BLaER1 (cell line): ENCODE measurements at regions not wholly inside any gene's neighbourhood (a gene's known extent, or its start where the extent isn't known, plus 50 kb on each side); places are given as distances from the start of the nearest gene placed in this dataset.

Source experiments
- H3K27ac ChIP-seq: shearing (Covaris generic); formaldehyde crosslinking; 2 replicates; pipeline ENCODE4 v1.8.1; 2022
- H3K27me3 ChIP-seq: shearing (Covaris generic); formaldehyde crosslinking; 2 replicates; pipeline ENCODE4 v1.8.1; 2022
- H3K36me3 ChIP-seq: shearing (Covaris generic); formaldehyde crosslinking; 2 replicates; pipeline ENCODE4 v1.8.1; 2022
- H3K4me1 ChIP-seq: shearing (Covaris generic); formaldehyde crosslinking; 2 replicates; pipeline ENCODE4 v1.8.1; 2022
- H3K4me2 ChIP-seq: shearing (Covaris generic); formaldehyde crosslinking; 2 replicates; pipeline ENCODE4 v1.8.1; 2022
- H3K4me3 ChIP-seq: shearing (Covaris generic); formaldehyde crosslinking; 2 replicates; pipeline ENCODE4 v1.8.1; 2022
- H3K9ac ChIP-seq: shearing (Covaris generic); formaldehyde crosslinking; 2 replicates; pipeline ENCODE4 v1.8.1; 2022
- H3K9me3 ChIP-seq: shearing (Covaris generic); formaldehyde crosslinking; 2 replicates; pipeline ENCODE4 v1.8.1; 2022
- H4K20me1 ChIP-seq: shearing (Covaris generic); formaldehyde crosslinking; 2 replicates; pipeline ENCODE4 v1.8.1; 2022
- Cebpa-rat ChIP-seq: shearing (Covaris generic); IDR thresholded peaks from 2 replicates; pipeline ENCODE4 v1.8.1; 2022

- Histone ChIP-seq H3K4me2 (no peak overlapping the region), H3K4me1 (no peaks in the 10 kb centered on the region), H3K4me3 (no peak overlapping the region), H4K20me1 (no peaks in the 10 kb centered on the region; the same call in 1 of the 2 replicates), H3K27me3 (peaks cover 91% of the 10 kb centered on the region), H3K9ac (no peak overlapping the region), H3K27ac (no peak overlapping the region), H3K9me3 (no peaks in the 10 kb centered on the region), H3K36me3 (no peaks in the 10 kb centered on the region)
- TF ChIP-seq Cebpa-rat: no peak
Observed at GRCh38 chrX:25601323-25601722, 536.8 kb upstream of the MAGEB18 start.

DNA sequence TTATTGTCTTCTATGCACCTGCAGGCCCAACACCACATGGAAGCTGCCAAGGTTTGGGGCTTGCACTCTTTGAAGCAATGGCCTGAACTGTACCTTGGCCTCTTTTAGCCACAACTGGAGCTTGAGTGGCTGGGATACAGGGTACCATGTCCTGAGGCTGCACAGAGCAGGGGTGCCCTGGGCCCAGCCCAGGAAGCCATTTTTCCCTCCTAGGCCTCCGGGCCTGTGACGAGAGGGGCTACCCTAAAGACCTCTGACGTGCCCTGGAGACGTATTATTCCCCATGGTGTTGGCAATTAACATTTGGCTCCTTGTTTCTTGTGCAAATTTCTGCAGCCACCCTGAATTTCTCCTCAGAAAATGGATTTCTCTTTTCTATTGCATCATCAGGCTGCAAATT is 519.9 kb upstream of the MAGEB18 start:
- Histone ChIP-seq H3K4me3 (no peak overlapping the region), H4K20me1 (no peaks in the 10 kb centered on the region)

GRCh38 chrX:25640276-25640675 is 497.9 kb upstream of the MAGEB18 start:
- H3K36me3 ChIP-seq: no peaks in the 10 kb centered on the region
- no peaks in the 10 kb centered on the region for H4K20me1 ChIP-seq
- no peak overlapping the region for H3K4me2 ChIP-seq
- no peak overlapping the region for H3K27ac ChIP-seq
- H3K4me1 ChIP-seq: no peaks in the 10 kb centered on the region
- no peak overlapping the region for H3K4me3 ChIP-seq
- TF ChIP-seq Cebpa-rat: no peak
- no peaks in the 10 kb centered on the region for H3K9me3 ChIP-seq
- H3K27me3 ChIP-seq: peaks cover 75% of the 10 kb centered on the region
- H3K9ac ChIP-seq: no peak overlapping the region

More for the DNA sequence above, 519.9 kb upstream of the MAGEB18 start:
- H3K4me1 ChIP-seq: no peaks in the 10 kb centered on the region
- TF ChIP-seq Cebpa-rat: no peak
- H3K36me3 ChIP-seq: no peaks in the 10 kb centered on the region
- H3K9ac ChIP-seq: no peak overlapping the region
- H3K27me3 ChIP-seq: peaks cover 69% of the 10 kb centered on the region
- H3K9me3 ChIP-seq: no peaks in the 10 kb centered on the region
- H3K4me2 ChIP-seq: no peak overlapping the region
- no peak overlapping the region for H3K27ac ChIP-seq

DNA sequence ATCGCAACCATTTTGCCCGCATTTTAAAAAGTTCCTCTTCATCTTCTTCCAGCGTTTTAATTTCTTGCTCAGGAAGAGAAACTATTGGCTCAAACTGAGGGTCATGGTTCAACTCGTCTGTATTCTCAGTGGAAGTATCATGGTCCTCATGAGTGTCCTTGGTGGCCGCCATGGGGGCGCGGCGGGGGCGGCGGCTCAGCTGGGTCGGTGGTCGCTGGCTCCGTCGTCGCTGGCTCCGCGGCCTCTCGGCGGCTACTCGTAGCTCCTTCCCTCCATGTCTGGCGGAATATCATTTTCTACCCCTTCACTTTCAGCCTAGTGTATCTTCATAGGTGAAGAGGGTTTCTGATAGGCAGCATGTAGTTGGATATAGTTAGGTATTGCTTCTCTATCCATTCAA is 492.0 kb upstream of the MAGEB18 start:
- Histone ChIP-seq H3K4me1 (no peaks in the 10 kb centered on the region), H3K9ac (no peak overlapping the region), H4K20me1 (no peaks in the 10 kb centered on the region), H3K36me3 (no peaks in the 10 kb centered on the region), H3K27me3 (peaks cover 86% of the 10 kb centered on the region), H3K4me3 (no peak overlapping the region), H3K9me3 (peaks cover 6% of the 10 kb centered on the region; the same call in 1 of the 2 replicates), H3K27ac (no peak overlapping the region), H3K4me2 (no peak overlapping the region)
- no peak for TF ChIP-seq Cebpa-rat

GRCh38 chrX:25648790-25649189 is 489.4 kb upstream of the MAGEB18 start:
- Histone ChIP-seq H3K36me3 (no peaks in the 10 kb centered on the region), H3K4me1 (no peaks in the 10 kb centered on the region), H4K20me1 (no peaks in the 10 kb centered on the region), H3K4me3 (no peak overlapping the region), H3K9me3 (peaks cover 6% of the 10 kb centered on the region; the same call in 1 of the 2 replicates), H3K9ac (no peak overlapping the region), H3K27me3 (peaks cover 77% of the 10 kb centered on the region), H3K4me2 (no peak overlapping the region), H3K27ac (no peak overlapping the region)
- no peak for TF ChIP-seq Cebpa-rat

- no peaks in the 10 kb centered on the region for H4K20me1 ChIP-seq
- H3K9me3 ChIP-seq: peaks cover 6% of the 10 kb centered on the region; the same call in 1 of the 2 replicates
- H3K4me1 ChIP-seq: no peaks in the 10 kb centered on the region
- H3K9ac ChIP-seq: no peak overlapping the region
- H3K27ac ChIP-seq: no peak overlapping the region
- TF ChIP-seq Cebpa-rat: no peak
- H3K4me3 ChIP-seq: no peak overlapping the region
- peaks cover 75% of the 10 kb centered on the region for H3K27me3 ChIP-seq
- no peaks in the 10 kb centered on the region for H3K36me3 ChIP-seq
- no peak overlapping the region for H3K4me2 ChIP-seq
Observed at GRCh38 chrX:25650216-25650820, 487.8 kb upstream of the MAGEB18 start.

DNA sequence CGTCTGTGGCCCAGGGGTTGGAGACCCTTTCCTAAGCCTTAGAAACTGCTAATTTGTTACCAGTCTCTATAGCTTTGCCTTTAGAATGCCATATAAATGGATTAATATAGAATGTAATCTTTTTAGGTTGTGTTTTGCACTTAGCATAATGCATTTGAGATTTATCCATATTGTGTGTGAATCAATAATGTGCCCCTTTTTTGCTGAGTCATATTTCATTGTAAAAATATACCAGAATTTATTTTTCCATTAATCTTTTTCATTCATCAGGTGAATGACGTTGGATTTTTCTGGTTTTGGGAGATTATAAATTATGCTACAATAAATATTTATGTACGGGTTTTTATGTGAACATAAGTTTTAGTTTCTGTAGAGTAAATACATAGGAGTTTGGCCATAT is 478.8 kb upstream of the MAGEB18 start:
- Histone ChIP-seq H3K4me3 (no peak overlapping the region), H3K27me3 (peaks cover 70% of the 10 kb centered on the region), H4K20me1 (no peaks in the 10 kb centered on the region), H3K36me3 (no peaks in the 10 kb centered on the region), H3K9me3 (no peaks in the 10 kb centered on the region), H3K4me1 (no peaks in the 10 kb centered on the region), H3K27ac (no peak overlapping the region), H3K4me2 (no peak overlapping the region), H3K9ac (no peak overlapping the region)
- TF ChIP-seq Cebpa-rat: no peak

DNA sequence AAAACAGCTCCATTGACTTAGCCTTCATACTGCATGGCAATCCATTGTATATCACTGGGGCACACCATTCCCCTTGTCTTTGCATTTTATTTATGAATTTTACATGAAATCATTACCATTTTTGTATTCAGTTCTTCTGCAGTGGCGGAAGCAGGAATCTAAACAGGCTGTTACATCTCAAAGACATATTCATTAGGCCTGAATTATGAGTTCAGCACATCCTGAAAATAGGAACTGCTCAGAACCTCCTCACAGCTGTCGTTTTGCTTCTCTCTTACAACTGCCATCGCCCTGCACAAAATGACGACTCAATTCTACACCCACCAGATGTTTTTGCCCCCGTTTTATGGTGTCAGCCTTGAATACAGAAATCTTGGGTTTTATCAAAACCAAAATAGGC is 474.4 kb upstream of the MAGEB18 start:
- Histone ChIP-seq H4K20me1 (no peaks in the 10 kb centered on the region), H3K9me3 (no peaks in the 10 kb centered on the region), H3K4me2 (no peak overlapping the region), H3K4me3 (no peak overlapping the region), H3K27me3 (peaks cover 67% of the 10 kb centered on the region), H3K9ac (no peak overlapping the region), H3K4me1 (no peaks in the 10 kb centered on the region), H3K36me3 (no peaks in the 10 kb centered on the region), H3K27ac (no peak overlapping the region)
- no peak for TF ChIP-seq Cebpa-rat

- Histone ChIP-seq H3K4me2 (no peak overlapping the region), H3K4me1 (no peaks in the 10 kb centered on the region), H3K9ac (no peak overlapping the region), H3K36me3 (no peaks in the 10 kb centered on the region), H3K9me3 (no peaks in the 10 kb centered on the region), H3K27me3 (peaks cover 69% of the 10 kb centered on the region), H3K4me3 (no peak overlapping the region), H4K20me1 (no peaks in the 10 kb centered on the region), H3K27ac (no peak overlapping the region)
- no peak for TF ChIP-seq Cebpa-rat
Observed at GRCh38 chrX:25665431-25665830, 472.7 kb upstream of the MAGEB18 start.

DNA sequence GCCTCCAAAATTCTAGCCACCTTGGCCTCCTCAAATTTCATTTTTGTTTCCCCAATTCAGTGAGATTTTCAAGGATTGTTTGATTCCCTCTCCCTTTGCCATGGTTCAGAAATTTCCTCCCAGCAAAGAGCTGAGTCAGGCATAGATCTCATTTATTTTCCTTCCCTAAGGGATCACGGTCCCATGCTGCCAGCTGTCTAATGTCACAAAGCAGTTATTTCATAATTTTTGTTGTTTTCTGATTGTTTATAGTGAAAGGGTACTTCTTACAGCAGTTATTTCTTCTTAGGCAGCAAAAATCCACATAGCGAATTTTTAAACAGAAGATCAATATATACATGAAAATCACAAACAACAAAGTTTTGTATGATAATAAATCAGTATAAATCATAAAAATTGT is 470.5 kb upstream of the MAGEB18 start:
- H3K9me3 ChIP-seq: no peaks in the 10 kb centered on the region
- peaks cover 63% of the 10 kb centered on the region for H3K27me3 ChIP-seq
- H3K4me3 ChIP-seq: no peak overlapping the region
- TF ChIP-seq Cebpa-rat: no peak
- no peaks in the 10 kb centered on the region for H3K4me1 ChIP-seq
- H3K4me2 ChIP-seq: no peak overlapping the region
- no peak overlapping the region for H3K27ac ChIP-seq
- H3K9ac ChIP-seq: no peak overlapping the region
- H3K36me3 ChIP-seq: no peaks in the 10 kb centered on the region
- no peaks in the 10 kb centered on the region for H4K20me1 ChIP-seq

DNA sequence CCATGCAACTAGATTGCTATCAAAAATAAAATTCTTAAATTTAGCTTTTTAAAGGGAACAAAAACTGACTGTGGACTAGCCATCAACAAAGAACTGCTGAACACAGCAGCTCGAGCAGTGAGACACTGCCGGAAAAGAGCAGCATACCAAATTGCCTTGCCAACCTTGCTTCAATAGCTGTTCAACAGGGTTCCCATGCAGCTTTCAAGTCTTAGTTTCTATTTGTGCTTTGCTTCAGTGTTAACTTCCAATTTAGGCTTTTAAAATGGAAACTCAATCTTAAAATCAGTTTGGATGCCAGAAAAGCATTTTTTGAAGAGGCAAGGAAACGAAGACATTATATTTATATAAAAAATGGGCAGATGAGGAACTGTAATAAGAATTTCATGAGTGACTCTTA is 463.4 kb upstream of the MAGEB18 start:
- no peak overlapping the region for H3K9ac ChIP-seq
- H3K9me3 ChIP-seq: peaks cover 13% of the 10 kb centered on the region
- H3K27ac ChIP-seq: no peak overlapping the region
- peaks cover 69% of the 10 kb centered on the region for H3K27me3 ChIP-seq
- H3K4me3 ChIP-seq: no peak overlapping the region
- no peaks in the 10 kb centered on the region for H3K4me1 ChIP-seq
- no peak overlapping the region for H3K4me2 ChIP-seq
- no peaks in the 10 kb centered on the region for H4K20me1 ChIP-seq
- no peak for TF ChIP-seq Cebpa-rat
- H3K36me3 ChIP-seq: no peaks in the 10 kb centered on the region
